Kasumi-1 (cell line): ENCODE measurements at regions not wholly inside any gene's neighbourhood (a gene's known extent, or its start where the extent isn't known, plus 50 kb on each side); places are given as distances from the start of the nearest gene placed in this dataset.

Experiments
- DNase-seq, 2 experiments: peaks; one replicate each; lab custom pipeline; 2025; lab: John Stamatoyannopoulos, UW

DNA sequence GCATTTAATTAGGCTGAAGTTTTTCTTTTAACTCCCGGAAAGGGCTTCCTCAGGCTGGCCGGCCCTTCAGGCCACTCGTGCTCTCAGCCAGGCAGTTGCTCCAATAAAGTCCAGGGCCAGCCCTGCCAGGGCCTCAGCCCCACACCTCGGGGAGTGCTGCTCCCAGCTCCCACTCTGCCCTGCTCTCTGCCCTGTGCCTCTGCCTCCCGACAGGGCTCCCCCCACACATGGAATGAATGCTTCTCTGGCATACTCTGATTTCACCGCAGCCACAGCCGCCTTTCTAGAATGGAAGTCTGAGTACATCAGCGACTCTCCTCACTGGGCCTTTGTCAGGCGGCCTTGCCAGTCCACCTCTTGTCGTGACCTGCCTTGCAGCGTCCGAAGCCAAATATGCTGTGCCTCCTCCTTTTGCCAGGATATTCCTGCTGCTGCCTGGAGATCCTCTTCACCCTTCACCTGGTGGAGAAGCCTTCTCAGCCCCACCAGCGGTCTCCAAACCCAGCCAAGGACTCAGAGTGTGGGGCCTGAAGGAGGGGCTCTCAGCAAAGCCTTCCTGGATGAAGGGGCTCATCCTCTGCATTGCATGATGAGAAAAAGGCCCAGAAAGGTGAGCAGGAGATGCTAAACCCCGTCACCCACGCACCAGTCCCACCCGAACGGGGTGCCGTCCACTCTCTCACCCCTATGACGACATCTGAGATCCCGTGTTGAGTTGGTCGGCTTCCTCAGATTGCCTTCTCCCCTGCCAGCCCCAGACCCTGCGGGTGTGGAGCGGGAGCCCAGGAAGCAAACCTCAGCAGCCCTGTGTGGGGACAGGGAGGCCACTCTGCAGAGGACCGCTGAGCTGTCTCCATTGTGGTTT, 472.7 kb upstream of the HS6ST1 start:
- DNase-seq: no peak

GRCh38 chr2:128791985-128792320, 473.3 kb upstream of the HS6ST1 start:
- no peak for DNase-seq

- DNase-seq: no peak
These were observed 473.9 kb upstream of the HS6ST1 start for GRCh38 chr2:128792476-128793054.

DNA sequence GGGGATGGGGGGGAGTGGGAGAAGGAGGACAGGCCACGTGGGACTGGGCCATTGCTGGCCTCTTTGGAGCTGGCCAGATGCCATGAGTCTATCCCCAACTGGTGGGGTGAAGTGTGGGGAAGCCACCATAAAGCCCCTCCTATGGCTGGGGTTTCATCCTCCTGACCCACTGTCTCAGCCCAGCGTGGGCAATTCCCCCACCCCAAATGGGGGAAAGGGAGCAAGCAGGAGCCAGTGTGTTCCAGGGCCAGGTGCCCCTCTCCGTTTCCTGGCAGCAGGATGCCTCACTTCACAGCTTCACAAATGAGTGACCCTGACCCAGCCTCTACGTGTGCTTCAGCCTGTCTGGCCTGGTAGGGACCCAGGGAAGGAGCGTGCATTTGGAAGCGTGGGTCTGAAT, 474.7 kb upstream of the HS6ST1 start:
- no peak for DNase-seq

- no peak for DNase-seq
These were observed 475.6 kb upstream of the HS6ST1 start for GRCh38 chr2:128794285-128794684.

DNA sequence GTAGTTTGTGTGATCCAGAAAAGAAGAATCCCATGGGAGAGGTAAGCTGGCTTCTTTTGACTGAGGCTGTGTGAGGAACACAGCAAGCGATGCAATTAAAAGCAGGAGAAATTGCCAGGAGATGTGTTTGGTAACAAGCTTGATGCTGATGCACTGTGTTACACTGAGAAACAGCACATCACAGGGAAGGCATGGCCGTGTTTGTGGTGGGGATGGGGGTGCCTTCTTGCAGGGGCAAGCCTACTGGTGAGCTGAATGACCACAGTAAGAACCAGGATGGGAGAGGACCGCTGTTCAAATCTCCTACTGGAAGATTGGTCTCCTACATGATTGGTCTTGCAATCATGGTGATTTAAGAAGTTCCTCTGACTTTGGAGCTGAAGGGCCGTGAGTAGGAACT, 477.7 kb upstream of the HS6ST1 start:
- DNase-seq: no peak

GRCh38 chr2:128797092-128797491, 478.4 kb upstream of the HS6ST1 start:
- no peak for DNase-seq

DNA sequence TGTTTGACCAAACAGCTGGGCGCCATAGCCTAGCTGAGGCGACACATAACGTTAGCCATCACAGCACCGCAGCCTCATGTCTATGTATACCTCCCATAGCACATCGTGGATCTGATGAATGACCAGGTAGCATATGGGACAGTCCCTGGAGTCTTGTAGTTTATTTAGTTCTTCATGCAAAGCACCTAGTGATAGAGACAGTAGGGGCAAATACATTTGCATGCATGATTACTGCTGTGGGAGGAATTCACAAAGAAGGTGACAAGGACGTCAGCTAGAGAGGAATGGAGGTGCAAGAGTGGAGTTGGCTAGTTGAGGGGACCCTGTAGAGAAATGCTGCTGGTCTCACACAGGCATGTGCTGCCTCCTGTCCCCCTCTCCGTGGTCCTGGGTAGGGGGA, 478.9 kb upstream of the HS6ST1 start:
- no peak for DNase-seq

- no peak for DNase-seq
These were observed 479.3 kb upstream of the HS6ST1 start for GRCh38 chr2:128797937-128798336.

DNA sequence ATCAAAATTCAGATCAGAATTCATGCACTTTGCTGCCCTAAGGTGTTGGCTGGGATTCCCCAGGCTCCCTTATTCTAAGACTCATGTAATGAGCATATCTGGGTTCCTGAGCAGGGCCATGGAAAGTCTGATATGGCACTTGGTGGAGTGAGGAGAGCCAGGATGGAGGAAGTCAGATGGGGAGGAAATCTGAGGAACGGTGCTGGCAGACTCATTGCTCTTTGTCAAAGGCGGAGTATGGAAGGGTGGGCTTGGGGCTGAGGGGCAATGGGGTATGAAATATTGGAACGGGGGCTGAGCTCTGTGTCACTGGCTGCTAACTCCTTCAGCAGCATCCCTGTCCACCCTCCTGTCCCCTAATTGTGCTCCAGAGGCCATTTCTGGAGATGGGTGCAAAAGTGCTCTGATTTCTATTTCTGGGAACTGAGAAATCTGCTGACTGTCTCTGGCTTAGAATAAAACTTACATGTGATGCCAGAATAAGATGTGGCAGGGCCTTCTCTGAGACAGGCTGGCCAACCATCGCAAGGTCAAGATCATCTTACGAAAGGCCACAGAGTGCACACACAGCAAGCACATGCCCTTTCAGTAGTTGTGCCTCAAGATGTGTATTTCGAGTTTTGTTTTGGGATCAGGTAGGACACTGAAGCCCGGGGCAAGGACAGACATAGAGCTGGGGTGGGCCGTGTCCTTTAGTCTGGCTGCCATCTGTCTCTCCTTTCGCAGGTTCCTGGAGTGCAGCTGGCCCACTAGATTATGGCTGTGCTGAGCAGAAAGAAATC, 480.0 kb upstream of the HS6ST1 start:
- DNase-seq: no peak

GRCh38 chr2:128799284-128799552, 480.6 kb upstream of the HS6ST1 start:
- DNase-seq: no peak

DNA sequence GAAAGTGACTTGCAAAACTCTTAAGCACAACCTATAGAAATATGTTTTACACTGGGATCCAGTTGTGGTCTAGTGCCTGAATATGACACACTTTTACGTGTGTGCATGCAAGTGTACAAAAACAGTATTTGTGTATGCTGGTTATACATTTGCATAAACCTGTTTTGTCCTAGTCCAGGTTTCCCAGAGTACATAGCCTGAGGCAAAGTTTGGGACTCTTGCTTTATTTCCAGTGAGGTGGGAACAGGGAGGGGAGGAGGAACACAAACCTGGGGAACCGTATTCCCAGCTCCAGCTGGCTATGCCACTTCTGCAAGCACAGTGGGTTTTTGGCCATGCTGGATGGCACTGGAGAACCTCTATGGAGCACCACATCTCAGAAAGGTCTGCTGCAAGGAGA, 481.1 kb upstream of the HS6ST1 start:
- no peak for DNase-seq

DNA sequence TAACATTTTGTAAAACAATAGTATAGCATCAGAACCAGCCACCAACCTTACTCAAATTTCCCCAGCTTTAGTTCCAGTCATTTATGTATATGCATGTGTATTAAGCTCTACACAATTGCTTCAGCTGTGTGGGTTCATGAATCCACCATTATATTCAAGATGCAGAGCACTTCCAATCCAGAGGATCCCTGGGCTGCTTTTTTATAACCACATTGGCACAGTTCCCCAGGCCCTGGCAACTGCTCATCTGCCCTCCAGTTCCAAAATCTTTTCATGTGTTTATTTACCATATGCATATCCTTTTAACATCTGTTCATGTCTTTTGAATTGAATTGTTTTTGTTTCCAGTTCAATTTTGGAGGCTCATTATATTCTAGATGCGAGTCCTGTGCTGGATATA, 482.9 kb upstream of the HS6ST1 start:
- DNase-seq: no peak

GRCh38 chr2:128803222-128803621, 484.6 kb upstream of the HS6ST1 start:
- no peak for DNase-seq

- no peak for DNase-seq
These were observed 486.6 kb upstream of the HS6ST1 start for GRCh38 chr2:128805237-128805636.

- DNase-seq: no peak
These were observed 487.2 kb upstream of the HS6ST1 start for GRCh38 chr2:128805918-128806317.

DNA sequence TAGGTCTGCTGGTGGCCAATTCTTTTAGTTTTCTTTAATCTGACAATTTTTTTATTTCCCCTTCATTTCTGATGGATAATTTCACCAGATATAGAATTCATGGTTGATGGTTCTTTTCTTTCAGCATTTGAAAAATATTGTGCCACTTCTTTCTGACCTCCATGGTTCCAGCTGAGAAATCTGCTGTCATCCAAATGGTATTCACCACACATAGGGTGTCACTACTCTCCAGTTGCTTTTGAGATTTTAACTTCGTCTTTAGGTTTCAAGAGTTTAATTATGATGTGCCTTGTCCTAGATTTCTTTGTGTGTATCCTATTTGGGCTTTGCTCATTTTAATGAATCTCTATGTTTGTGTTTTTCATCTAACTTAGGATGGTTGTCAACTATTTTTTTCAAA, 488.6 kb upstream of the HS6ST1 start:
- DNase-seq: no peak

GRCh38 chr2:128808462-128809258, 490.0 kb upstream of the HS6ST1 start:
- DNase-seq: no peak

- DNase-seq: no peak
These were observed 490.6 kb upstream of the HS6ST1 start for GRCh38 chr2:128809259-128809636.

- DNase-seq: no peak
These were observed 491.2 kb upstream of the HS6ST1 start for GRCh38 chr2:128809880-128810279.

DNA sequence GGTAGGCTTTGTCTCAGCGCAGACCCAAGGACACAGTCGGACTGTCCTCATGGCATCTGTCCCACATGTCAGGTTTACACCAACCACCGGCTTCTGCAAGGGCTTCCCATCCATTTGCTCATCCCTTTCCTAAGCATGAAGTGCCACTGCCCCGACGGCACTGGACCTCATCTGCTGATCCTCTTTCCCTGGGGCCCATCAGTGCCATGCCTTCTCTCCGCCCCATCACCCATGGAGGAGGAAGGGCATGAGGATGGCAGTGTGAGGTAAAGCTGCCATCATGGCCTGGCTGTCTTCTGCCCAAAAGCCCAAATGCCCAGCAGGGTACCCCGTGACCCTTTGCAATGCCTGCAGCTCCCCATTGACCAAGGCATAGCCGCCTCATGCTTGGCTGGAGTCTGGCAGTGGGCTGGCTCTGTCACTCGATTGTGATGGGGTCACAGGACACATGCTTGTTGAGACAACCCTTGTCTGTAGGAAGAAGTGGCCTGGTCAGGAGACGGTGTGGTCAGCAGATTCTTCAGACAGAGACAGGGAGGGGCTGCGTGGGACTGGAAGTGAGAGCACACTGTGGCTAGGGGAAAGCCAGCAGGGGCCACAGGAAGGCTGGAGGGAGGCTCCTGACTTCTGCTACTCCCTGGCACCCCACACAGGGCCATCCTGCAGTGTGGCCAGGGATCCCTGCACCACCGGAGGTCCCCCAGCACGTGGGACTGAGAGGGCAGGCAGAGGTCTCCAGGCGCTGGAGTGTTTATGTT, 493.7 kb upstream of the HS6ST1 start:
- no peak for DNase-seq
